GM19043 (cell line): ENCODE measurements at regions not wholly inside any gene's neighbourhood (a gene's known extent, or its start where the extent isn't known, plus 50 kb on each side); places are given as distances from the start of the nearest gene placed in this dataset.
A peak's percentile ranks its signal among the peaks of the same experiment; 100 is the strongest.

Experiments used
- ATAC-seq: cut with Tn5 transposase; IDR thresholded peaks from one replicate; pipeline ENCODE4 v1.9.1; 2021; ENCODE audit warnings: low read depth; ENCODE audit not compliant: unreplicated experiment

- ATAC-seq, result no peak
These were observed 54.1 kb upstream of the PIK3C2G start for GRCh38 chr12:18207266-18207665.

- no peak for ATAC-seq
These were observed 55.1 kb upstream of the PIK3C2G start for GRCh38 chr12:18206198-18206597.

DNA sequence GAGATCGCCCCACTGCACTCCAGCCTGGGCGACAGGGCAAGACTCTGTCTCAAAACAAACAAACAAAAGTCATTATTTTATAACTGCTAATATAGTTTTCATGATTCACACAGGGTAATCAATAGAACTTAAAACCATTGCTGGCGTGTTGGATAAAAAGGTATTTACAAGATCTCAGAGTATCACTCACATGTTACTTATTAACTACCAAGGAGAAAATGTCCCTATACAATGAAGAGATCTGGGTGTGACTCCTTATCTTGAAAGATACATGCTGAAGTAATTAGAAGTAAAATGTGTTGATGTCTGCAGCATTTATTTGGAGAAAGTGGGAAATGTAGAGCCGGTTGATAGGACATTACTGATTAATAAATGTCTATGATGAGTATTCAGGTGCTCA lies 57.3 kb upstream of the PIK3C2G start:
- ATAC-seq, result no peak

- ATAC-seq, result no peak
These were observed 69.2 kb upstream of the PIK3C2G start for GRCh38 chr12:18192119-18192518.

DNA sequence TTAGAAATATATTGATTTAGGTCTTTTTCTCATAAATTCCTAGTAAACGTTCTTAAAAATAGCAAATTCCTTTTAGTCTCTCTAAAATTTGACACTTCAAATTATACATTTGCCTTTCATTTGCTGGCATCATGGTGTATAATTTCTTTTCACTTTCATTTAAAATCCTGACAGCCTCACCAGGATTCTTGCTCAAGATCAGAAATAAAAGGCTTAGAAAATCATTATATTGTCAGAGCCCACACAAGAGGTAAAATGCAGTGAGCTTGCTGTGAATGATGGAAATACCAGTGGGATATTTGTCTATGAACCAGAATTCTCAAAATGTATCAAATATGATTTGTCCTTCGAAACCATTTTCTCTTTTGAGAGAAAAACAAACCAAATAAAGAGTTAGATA lies 78.2 kb upstream of the PIK3C2G start:
- ATAC-seq, result no peak

DNA sequence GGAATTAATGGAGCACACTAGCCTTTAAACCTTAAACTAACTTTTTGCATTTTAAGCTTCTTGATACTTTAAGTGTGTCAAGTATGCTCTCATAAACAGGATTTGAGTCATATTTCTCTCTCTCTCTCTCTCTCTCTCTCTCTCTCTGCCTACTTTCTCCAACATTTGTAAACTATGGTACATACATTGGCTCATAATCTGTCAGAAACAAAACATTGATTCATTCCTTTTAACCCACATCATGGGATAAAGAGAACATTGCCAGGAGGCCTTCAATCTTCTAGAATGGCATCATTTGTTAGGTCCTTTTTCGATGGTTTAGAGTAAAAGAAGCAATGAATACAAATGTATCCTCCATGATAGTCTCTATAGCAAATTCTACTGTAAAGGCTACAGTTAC lies 81.6 kb upstream of the RERGL start:
- ATAC-seq, result no peak

- ATAC-seq, result no peak
These were observed 78.0 kb upstream of the RERGL start for GRCh38 chr12:18168016-18168415.

DNA sequence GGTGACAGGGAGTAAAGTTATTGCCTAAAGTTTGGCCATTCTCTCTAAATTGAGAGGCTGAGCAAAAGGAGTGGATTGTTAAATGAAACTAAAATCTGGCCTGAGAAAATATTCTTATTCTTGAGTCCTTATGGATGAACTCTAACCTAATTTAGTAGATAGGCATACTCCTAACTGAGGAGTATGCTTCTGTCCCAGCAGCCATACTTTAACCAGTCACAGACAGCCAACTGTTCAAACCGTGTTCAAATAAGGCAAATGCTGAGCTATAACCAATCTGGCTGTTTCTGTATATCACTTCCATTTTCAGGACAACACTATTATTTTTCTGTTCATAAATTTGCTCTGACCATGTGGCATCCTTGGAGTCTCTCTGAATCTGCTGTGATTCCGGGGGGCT lies 75.9 kb upstream of the RERGL start:
- peak; percentile 20 for ATAC-seq

GRCh38 chr12:18165422-18165871 lies 75.5 kb upstream of the RERGL start:
- peak; percentile 97 for ATAC-seq

GRCh38 chr12:18160901-18161300 lies 70.9 kb upstream of the RERGL start:
- no peak for ATAC-seq

DNA sequence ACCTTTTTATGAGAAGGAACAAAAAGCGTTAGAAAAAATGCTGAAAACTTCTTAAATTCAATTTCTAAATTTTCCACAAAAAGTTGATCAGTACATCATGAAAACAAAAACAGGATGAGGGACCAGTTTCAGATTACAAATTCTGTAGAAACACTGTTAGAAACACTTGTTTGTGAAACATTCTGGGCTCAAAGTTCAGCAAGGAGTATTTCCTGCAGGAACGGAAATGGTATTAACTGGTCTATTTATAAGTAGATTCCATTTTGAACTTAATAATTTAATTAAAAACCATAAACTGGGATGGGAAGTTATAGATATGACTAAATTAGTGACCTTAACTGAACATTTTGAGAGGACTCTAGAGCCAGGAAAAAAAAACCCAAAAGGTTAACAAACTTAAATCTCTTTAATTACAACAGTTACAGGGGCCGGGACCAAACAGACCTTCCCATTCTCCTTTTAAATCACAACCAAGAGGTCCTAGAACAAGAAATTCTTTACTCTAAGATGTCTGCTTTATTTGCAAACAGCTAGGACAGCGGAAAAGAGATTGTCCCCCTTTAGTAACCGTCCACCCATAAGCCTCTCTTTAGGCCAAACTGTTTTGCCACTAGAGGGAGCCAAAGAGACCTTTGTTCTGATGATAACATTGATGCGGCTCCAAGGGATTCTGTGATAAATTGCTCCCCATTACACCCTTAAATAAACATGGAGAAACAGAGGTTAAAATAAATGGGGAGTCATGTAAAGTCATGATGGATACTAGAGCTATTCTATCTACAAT lies 69.0 kb upstream of the RERGL start:
- ATAC-seq, result no peak

- ATAC-seq, result no peak
These were observed 63.8 kb upstream of the RERGL start for GRCh38 chr12:18153826-18154225.

GRCh38 chr12:18151036-18151435 lies 61.0 kb upstream of the RERGL start:
- no peak for ATAC-seq

DNA sequence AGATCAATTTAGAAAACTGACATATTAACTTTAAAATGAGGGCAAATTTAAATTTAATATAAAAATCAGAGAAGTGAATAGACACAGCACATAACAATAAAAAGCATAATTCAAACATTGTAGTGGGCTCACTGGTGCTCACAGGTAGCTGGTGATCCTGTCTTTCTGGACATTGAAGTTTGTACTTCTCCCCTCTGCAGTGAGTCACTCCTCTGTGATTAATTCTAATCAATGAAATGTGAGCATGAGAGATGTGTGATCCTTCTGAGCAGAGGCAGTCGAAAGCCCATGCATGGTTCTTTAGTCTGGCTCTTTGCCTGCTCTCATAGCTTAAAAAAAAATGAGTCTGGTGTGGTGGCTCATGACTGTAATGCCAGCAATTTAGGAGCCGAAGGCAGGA lies 59.0 kb upstream of the RERGL start:
- ATAC-seq, result no peak

GRCh38 chr12:18146363-18146762 lies 56.4 kb upstream of the RERGL start:
- no peak for ATAC-seq

GRCh38 chr12:18145924-18146323 lies 55.9 kb upstream of the RERGL start:
- ATAC-seq, result no peak

DNA sequence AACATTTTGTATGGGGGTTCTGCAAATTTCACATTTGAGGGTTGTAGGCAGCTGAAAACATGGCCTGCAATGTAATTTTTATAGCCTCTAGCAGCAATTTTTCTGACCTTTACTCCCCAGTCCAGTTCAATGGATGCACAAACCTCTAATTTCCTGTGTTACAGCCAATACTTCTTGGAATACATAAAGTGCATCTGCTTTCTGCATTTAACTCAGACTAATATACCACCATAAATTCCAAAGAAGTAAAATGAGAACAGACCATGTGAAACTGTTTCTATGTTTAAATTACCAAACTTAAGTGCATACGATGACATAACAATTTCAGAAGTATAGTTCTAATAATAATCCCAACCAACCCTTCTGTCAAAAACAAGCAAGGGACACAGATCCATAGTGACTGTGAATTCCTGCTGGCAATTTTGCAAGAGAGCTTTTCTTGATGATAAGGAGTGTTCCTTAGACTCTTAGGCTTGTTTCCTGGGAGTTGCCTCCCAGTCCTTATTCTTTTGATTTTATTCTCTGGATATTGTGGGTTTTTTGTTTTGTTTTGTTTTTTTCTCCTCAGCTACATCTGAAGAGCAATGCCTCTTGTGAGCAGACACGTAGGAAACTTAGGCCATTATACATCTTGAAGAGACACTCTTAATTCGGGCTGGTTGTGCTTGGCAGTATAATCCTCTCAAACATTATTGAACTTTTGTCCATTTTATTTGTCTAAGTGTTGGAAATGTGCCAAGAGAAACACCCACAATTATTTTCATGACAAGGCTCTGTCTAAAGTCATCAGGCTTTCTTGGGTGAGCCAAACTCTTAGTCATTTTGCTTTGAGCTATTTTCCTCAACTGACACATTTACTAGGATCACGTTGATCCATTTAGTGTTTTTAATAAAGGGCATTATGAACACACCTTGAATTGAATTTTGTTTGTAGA lies 51.3 kb upstream of the RERGL start:
- no peak for ATAC-seq

- no peak for ATAC-seq
These were observed 50.1 kb upstream of the RERGL start for GRCh38 chr12:18139989-18140596.
